SK-N-SH (cell line): ENCODE measurements at regions not wholly inside any gene's neighbourhood (a gene's known extent, or its start where the extent isn't known, plus 50 kb on each side); places are given as distances from the start of the nearest gene placed in this dataset.

Source experiments
- CTCF ChIA-PET: fragments of 300-600, 350-600 bp; formaldehyde crosslinking; extraction: SDS; loops from one replicate; lab custom pipeline; 2021; lab: Yijun Ruan, JAX
- POLR2A ChIA-PET: fragments of 350-600 bp; sonication (Branson Sonifier 250); formaldehyde crosslinking; extraction: SDS; loops from one replicate; lab custom pipeline; 2020; ENCODE audit warnings: antibody characterized with exemption, inconsistent platforms; lab: Yijun Ruan, JAX
- DNase-seq: peaks from one replicate; pipeline ENCODE4 v3.0.0; 2012
- H2AFZ ChIP-seq: fragments of 200-600 bp; sonication (generic); 2 replicates; pipeline ENCODE4 v1.8.1; 2016; ENCODE audit warnings: antibody characterized with exemption, mild to moderate bottlenecking, low read depth
- H3F3A ChIP-seq: fragments of 200-600 bp; sonication (generic); replicated peaks from 2 replicates; pipeline ENCODE3; 2016; ENCODE audit warnings: antibody characterized with exemption, mild to moderate bottlenecking; ENCODE audit not compliant: insufficient read depth
- H3K27ac ChIP-seq, 2 experiments: fragments of 200-500 bp in 1 of 2; fragments of 200-600 bp in 1 of 2; sonication (Bioruptor generic) in 1 of 2; sonication (generic), shearing (Covaris generic) in 1 of 2; 2 replicates each; pipeline versions ENCODE4 v1.5.1 to v1.6.1; 2014 to 2016; ENCODE audit warnings: low read depth in 2 of 2, inconsistent platforms in 1 of 2, low read length in 1 of 2, mild to moderate bottlenecking in 1 of 2, mixed read lengths in 1 of 2
- H3K27me3 ChIP-seq: fragments of 200-600 bp; sonication (generic), shearing (Covaris generic); 2 replicates; pipeline ENCODE4 v1.6.1; 2016; ENCODE audit warnings: mixed run types; ENCODE audit not compliant: insufficient read depth
- H3K36me3 ChIP-seq, 2 experiments: fragments of 200-500 bp in 1 of 2; fragments of 200-600 bp in 1 of 2; sonication (Bioruptor generic) in 1 of 2; sonication (generic) in 1 of 2; replicated peaks in 1 of 2; 2 replicates each; pipeline versions ENCODE3 to v1.5.1; 2014 to 2016; ENCODE audit warnings: low read length in 1 of 2, mild to moderate bottlenecking in 1 of 2; ENCODE audit not compliant: insufficient read depth in 2 of 2, control insufficient read depth in 1 of 2
- H3K4me1 ChIP-seq, 2 experiments: fragments of 200-500 bp in 1 of 2; fragments of 200-600 bp in 1 of 2; sonication (Bioruptor generic) in 1 of 2; sonication (generic), shearing (Covaris generic) in 1 of 2; 2 replicates each; pipeline versions ENCODE4 v1.5.1 to v1.6.1; 2014 to 2016; ENCODE audit warnings: low read depth in 1 of 2, low read length in 1 of 2, mixed run types in 1 of 2; ENCODE audit not compliant: insufficient read depth in 2 of 2, control insufficient read depth in 1 of 2
- H3K4me2 ChIP-seq: fragments of 200-600 bp; sonication (generic), shearing (Covaris generic); 2 replicates; pipeline ENCODE4 v1.6.1; 2017; ENCODE audit warnings: mixed run types
- H3K4me3 ChIP-seq, 2 experiments: fragments of 200-500 bp in 1 of 2; fragments of 200-600 bp in 1 of 2; sonication (Bioruptor generic) in 1 of 2; sonication (generic), shearing (Covaris generic) in 1 of 2; 2 replicates each; pipeline versions ENCODE4 v1.5.1 to v1.8.1; 2014 to 2016; ENCODE audit warnings: low read depth in 2 of 2, inconsistent platforms in 1 of 2, low read length in 1 of 2, mild to moderate bottlenecking in 1 of 2, mixed read lengths in 1 of 2, moderate library complexity in 1 of 2
- H3K79me2 ChIP-seq: fragments of 200-600 bp; sonication (generic); 2 replicates; pipeline ENCODE4 v1.8.1; 2017; ENCODE audit warnings: mild to moderate bottlenecking; ENCODE audit not compliant: insufficient read depth
- H3K9ac ChIP-seq: fragments of 200-600 bp; sonication (generic); 2 replicates; pipeline ENCODE4 v1.6.1; 2017; ENCODE audit warnings: mixed run types
- H3K9me2 ChIP-seq: fragments of 200-600 bp; sonication (generic); 2 replicates; pipeline ENCODE4 v1.6.1; 2017; ENCODE audit warnings: mixed run types
- H3K9me3 ChIP-seq: fragments of 200-600 bp; sonication (generic); 2 replicates; pipeline ENCODE4 v1.6.1; 2017; ENCODE audit warnings: mixed run types, mild to moderate bottlenecking, moderate library complexity
- H4K20me1 ChIP-seq: fragments of 200-600 bp; sonication (generic); 2 replicates; pipeline ENCODE4 v1.6.1; 2017; ENCODE audit warnings: mild to moderate bottlenecking, mixed run types; ENCODE audit not compliant: insufficient read depth
- EZH2phosphoT487 ChIP-seq: fragments of 200-600 bp; sonication (generic); IDR thresholded peaks from 2 replicates; pipeline ENCODE4 v1.6.1; 2017; ENCODE audit warnings: low read depth, mixed run types, mild to moderate bottlenecking, antibody characterized with exemption, moderate library complexity, borderline replicate concordance
- GABPA ChIP-seq: IDR thresholded peaks from 2 replicates; pipeline ENCODE4 v1.4.0; 2012; ENCODE audit warnings: low read depth, mild to moderate bottlenecking
- IRF3 ChIP-seq: fragments of 150-350 bp; IDR thresholded peaks from 2 replicates; pipeline ENCODE4 v1.6.1; 2016; ENCODE audit warnings: mild to moderate bottlenecking, low read depth, low read length
- MAX ChIP-seq: IDR thresholded peaks from 2 replicates; pipeline ENCODE4 v1.4.0; 2012; ENCODE audit warnings: low read depth
- MEF2A ChIP-seq: IDR thresholded peaks from 2 replicates; pipeline ENCODE4 v1.4.0; 2012; ENCODE audit warnings: low read depth, borderline replicate concordance
- NFIC ChIP-seq: IDR thresholded peaks from 2 replicates; pipeline ENCODE4 v1.4.0; 2012; ENCODE audit warnings: borderline replicate concordance
- NRF1 ChIP-seq: IDR thresholded peaks from 2 replicates; pipeline ENCODE4 v1.6.1; 2012; ENCODE audit warnings: low read depth, mild to moderate bottlenecking, low read length
- PBX3 ChIP-seq: IDR thresholded peaks from 2 replicates; pipeline ENCODE4; 2012
- POLR2AphosphoS5 ChIP-seq: IDR thresholded peaks from 2 replicates; pipeline ENCODE4 v1.6.1; 2012; ENCODE audit warnings: low read depth, low read length
- RAD21 ChIP-seq: IDR thresholded peaks from 2 replicates; pipeline ENCODE4 v1.6.1; 2012; ENCODE audit warnings: mild to moderate bottlenecking, low read length
- RCOR1 ChIP-seq: fragments of 150-350 bp; IDR thresholded peaks from 2 replicates; pipeline ENCODE4 v1.6.1; 2017; ENCODE audit warnings: antibody characterized with exemption, low read length
- REST ChIP-seq: IDR thresholded peaks from 2 replicates; pipeline ENCODE4 v1.6.1; 2012; ENCODE audit warnings: mild to moderate bottlenecking, low read depth, low read length, moderate library complexity
- RFX5 ChIP-seq: IDR thresholded peaks from 2 replicates; pipeline ENCODE4 v1.6.1; 2012; ENCODE audit warnings: mild to moderate bottlenecking, improper control_type of control experiment, low read length
- RXRA ChIP-seq: IDR thresholded peaks from 2 replicates; pipeline ENCODE4 v1.4.0; 2012; ENCODE audit warnings: low read depth, mild to moderate bottlenecking, borderline replicate concordance
- SIN3A ChIP-seq: IDR thresholded peaks from 2 replicates; pipeline ENCODE4 v1.6.1; 2012; ENCODE audit warnings: low read depth, mild to moderate bottlenecking, low read length, moderate library complexity, borderline replicate concordance
- TCF12 ChIP-seq: IDR thresholded peaks from 2 replicates; pipeline ENCODE4 v1.4.0; 2012
- TEAD4 ChIP-seq: IDR thresholded peaks from 2 replicates; pipeline ENCODE4 v1.4.0; 2012; ENCODE audit warnings: mild to moderate bottlenecking, borderline replicate concordance; ENCODE audit not compliant: insufficient read depth
- USF2 ChIP-seq: fragments of 150-350 bp; IDR thresholded peaks from 2 replicates; pipeline ENCODE4 v1.6.1; 2017; ENCODE audit warnings: antibody characterized with exemption, low read length, low read depth, borderline replicate concordance
- ZBTB33 ChIP-seq: IDR thresholded peaks from 2 replicates; pipeline ENCODE4 v1.4.0; 2012; ENCODE audit warnings: low read depth, borderline replicate concordance
- WGBS: methylation state at CpG from one replicate; pipeline ENCODE4 v1.1.6; 2017; ENCODE audit warnings: low lambda C conversion rate; 5-methylcytosine and 5-hydroxymethylcytosine counted together

- Histone ChIP-seq H3K4me2 (no peak overlapping the region), H3K9ac (no peak overlapping the region), H3F3A (no peaks in the 10 kb centered on the region), H3K27me3 (no peaks in the 10 kb centered on the region), H3K9me3 (no peaks in the 10 kb centered on the region), H4K20me1 (no peaks in the 10 kb centered on the region), H3K36me3 (no peaks in the 10 kb centered on the region), H3K79me2 (no peaks in the 10 kb centered on the region), H3K4me3 (no peak overlapping the region), H2AFZ (no peak overlapping the region), H3K9me2 (no peaks in the 10 kb centered on the region), H3K4me1 (peaks cover 0 to 17% of the 10 kb centered on the region in 2 experiments; a peak in 2 of 4 replicates), H3K27ac (no peak overlapping the region)
- 65% methylated on average over 3 of the region's 3 CpGs for WGBS
- no peak for DNase-seq
- no peak for TF ChIP-seq USF2
- TF ChIP-seq MAX: no peak
- TF ChIP-seq RCOR1: no peak
- TF ChIP-seq NRF1: no peak
- no peak for TF ChIP-seq SIN3A
- TF ChIP-seq REST: no peak
- no peak for TF ChIP-seq ZBTB33
- TF ChIP-seq EZH2phosphoT487: no peak
- no peak for TF ChIP-seq NFIC
- TF ChIP-seq GABPA: no peak
- no peak for TF ChIP-seq RFX5
- no peak for TF ChIP-seq TEAD4
- no peak for TF ChIP-seq IRF3
- TF ChIP-seq MEF2A: no peak
- no peak for TF ChIP-seq RAD21
- no peak for TF ChIP-seq POLR2AphosphoS5
- TF ChIP-seq RXRA: no peak
- no peak for TF ChIP-seq PBX3
- no peak for TF ChIP-seq TCF12
- ChIA-PET POLR2A (no interaction called here), CTCF (no interaction called here)
Measured at GRCh38 chr10:33794460-33794859, 460.0 kb upstream of the NRP1 start.
